CD4-positive, alpha-beta T cell treated with Interleukin-15 for 1 hour (primary cell): ENCODE measurements at regions not wholly inside any gene's neighbourhood (a gene's known extent, or its start where the extent isn't known, plus 50 kb on each side); places are given as distances from the start of the nearest gene placed in this dataset.

Source experiments
- DNase-seq: peaks from one replicate; pipeline ENCODE4 v3.0.0-alpha.2; 2020

DNA sequence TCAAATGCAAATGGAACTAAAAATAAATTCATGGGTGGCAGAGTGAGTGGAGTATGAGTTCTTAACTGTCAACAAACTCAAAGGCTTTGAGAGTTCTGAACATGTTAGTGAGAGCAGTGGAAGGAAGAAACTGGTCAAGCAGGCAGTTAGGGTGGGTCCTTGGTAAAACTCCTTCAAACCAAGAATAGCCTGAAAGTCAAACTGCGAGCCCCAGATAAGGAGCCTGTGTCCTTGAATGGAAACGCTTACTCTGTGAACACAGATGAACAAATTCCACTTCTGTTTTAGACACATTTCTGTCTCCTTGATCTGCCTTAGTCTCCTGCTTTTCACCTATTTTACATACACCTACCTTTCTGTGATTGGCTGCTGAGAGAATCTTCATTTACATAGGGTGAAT lies 129.4 kb upstream of the PCDH18 start:
- no peak for DNase-seq

DNA sequence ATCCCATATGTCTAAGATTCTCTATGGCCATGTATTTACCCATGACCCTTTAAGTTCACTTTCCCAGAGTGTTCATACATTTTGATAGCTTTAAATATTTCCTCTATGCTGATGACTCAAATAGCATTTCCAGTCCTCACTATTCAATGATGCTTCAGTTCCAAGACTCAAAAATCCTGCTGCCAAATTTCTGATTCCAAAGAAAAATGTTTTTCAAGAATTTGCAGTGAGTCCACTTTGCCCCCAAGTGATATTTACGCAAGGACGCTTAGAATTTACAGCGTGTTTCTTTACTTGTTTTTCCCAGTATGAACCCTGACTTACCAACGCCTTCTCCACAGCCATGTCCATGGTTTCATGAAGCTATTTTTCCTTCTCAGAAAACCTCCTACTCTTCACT lies 127.9 kb upstream of the PCDH18 start:
- DNase-seq: no peak

DNA sequence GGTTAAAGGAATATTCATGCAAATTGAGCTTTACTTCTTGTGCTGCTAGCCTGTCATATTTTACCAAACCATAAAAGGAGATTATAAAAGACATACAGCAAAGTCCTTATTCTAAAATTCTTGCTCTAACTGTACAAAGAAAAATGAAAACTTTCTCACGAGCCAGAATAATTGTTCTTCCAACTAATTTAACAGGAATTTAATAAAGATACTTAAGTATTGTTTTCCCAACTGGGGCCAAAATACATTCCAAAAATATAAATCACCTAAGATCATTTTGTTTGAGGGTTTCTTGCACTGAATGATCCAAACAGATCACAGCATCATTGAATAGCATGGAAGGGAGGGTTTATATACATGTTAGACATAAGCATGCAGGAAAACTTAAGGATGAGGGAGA lies 127.1 kb upstream of the PCDH18 start:
- DNase-seq: no peak

DNA sequence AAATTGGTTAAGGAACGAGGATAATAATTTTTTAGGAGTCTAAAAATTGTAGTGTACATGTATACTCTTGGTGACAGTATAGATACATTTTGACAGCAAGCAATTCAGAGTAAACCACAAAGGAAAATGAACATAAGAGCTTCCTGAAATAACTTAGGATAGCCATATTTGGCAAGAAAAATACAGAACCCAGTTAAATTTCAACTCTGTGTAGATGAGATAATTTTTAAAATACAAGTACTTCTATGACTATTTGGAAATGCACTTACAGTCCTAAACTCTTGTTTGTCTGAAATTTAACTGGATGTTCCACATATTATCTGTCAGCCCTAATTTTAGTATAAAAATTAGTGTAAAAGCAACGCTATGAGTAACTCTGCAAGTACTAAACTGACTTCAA lies 124.4 kb upstream of the PCDH18 start:
- no peak for DNase-seq

DNA sequence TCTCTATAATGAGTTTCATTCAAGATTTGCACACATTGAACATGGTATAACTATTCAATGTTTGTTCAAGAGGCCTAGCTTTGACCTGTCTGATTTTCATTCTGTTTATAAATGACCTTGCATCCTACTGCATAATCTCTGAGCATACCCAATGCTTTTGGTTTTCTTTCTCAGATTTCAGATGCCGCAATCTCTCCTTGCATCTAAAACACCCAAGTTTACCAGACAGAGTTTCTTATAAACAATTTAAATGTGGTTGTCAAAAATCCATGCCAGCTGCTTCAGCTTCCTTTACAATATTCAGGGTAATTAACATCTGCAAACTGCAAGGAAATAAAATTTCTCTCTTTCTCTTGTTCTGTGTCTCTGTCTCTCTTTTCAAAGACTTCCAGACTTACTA lies 123.0 kb upstream of the PCDH18 start:
- DNase-seq: no peak

DNA sequence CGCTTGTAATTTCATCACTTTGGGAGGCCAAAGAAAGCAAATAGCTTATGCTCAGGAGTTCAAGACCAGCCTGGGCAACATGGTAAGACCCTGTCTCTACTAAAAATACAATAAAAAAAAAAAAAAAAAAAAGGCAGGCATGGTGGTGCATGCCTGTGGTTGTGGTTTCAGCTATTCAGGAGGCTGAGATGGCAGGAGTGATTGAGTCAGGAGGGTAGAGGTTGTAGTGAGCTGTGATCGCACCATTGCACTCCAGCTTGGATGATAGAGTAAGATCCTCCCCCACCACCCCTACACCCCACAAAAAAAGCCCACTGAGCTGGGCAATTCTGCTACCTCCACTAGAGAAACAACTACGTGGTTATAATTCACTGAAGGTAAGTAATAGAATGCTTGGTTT lies 118.8 kb upstream of the PCDH18 start:
- DNase-seq: no peak

DNA sequence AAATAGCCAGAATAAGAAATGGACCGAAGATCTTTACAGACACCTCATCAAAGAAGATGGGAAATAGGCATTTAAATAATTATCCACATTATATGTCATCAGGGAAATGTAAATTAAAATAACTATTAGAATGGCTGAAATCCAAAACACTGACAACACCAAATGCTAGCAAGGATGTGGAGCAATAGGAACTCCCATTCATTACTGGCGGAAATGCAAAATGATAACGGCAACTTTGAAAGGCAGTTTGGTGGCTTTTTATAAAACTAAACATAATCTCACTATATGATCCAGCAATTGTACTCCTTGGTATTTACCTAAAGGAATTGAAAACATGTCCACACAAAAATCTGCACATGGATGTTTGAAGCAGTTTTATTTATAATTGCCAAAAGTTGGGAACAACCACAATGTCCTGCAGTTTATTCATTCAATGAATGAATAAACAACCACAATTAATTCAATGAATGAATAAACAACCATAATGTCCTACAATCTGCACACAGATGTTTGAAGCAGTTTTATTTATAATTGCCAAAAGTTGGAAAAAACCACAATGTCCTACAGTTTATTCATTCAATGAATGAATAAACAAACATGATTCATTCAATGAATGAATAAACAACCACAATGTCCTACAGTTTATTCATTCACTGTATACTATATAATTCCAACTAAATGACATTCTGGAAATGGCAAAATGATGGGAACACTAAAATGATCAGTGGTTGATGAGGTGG lies 117.6 kb upstream of the PCDH18 start:
- DNase-seq: no peak

DNA sequence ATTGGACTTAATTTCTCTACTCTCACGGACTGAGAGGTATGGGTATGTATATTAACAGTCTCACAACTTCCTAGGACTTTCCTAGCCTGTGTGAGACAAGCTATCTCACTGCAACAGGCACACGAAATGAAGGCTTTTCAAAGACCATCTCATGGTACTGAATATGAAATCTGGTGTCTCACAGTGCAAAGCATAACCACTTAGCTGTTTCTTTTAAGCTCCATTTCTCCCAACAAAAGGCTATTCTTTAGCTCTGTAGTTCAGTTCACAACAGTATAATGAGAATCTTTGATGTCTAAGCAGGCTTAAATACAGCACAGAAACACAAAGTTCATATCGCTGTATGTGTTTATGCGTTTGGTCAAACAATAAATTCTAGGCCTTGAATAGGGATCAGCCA lies 116.2 kb upstream of the PCDH18 start:
- no peak for DNase-seq

DNA sequence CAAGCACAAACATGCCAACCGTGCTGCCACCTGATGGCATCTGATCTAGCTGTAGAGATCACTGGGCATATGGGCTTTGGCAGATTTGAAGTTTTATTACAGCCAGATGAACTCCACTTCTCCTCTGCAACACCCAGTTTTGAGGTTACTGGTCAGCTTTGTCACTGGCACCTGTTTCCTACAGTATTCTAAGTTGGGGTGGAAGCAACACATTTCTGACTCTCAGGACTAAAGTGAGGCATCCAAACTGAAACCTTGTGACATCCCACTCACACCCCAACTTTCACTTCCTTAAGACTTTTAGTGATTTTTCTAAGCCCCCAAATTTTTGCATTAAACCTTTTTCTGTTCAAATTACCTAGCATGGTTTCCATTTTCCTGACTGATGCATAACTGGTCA lies 115.1 kb upstream of the PCDH18 start:
- DNase-seq: no peak

DNA sequence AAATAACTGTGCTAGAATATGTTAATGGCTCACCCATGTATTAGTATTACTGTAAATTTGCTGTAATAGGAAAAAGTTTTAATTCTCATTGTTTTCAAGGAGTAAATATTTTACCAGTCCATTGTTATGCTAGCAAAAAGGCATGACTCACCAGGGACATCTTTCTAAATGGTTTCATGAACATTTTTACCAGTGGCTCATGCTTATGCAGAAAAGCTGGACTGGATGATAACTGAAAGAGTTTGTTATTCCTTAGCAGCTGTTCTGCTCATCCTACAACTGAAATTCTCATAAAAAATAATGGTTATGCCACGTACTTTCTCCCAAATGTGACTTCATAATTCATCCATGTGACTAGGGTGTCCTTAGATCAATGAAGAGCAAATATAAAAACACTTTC lies 111.9 kb upstream of the PCDH18 start:
- DNase-seq: no peak

DNA sequence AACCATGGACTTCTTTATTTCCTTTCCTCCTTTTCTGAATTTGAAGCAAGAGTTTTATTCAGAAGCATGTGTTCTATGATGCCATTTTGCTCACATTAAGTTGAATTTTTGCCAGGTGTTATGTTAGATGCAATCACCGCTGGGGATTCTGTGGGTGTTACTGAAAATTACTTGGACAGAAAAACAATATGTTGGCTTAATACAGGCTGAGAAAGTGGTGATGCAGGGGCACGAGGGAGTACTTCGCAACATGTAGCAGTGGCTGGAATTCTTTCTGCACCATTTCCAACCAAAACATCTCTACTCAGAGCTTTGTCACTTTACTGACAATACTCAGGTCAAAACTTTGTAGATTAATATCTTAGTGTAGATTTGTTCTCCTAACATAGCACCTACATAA lies 109.2 kb upstream of the PCDH18 start:
- no peak for DNase-seq

DNA sequence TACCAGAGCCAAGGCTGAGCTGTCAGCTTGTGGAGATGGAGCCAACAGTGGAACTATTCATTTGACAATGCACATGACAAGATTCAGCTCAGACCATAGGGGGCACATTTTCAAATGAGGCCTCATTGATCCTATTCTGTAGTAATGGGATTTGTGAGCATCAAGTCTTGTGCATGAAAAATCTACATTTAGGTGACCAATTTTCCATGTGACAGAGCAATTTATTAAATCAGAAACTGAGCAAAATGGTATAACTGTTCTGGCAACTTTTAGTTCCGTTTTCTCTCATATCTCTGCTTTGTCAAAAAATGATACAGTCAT lies 108.5 kb upstream of the PCDH18 start:
- DNase-seq: no peak

DNA sequence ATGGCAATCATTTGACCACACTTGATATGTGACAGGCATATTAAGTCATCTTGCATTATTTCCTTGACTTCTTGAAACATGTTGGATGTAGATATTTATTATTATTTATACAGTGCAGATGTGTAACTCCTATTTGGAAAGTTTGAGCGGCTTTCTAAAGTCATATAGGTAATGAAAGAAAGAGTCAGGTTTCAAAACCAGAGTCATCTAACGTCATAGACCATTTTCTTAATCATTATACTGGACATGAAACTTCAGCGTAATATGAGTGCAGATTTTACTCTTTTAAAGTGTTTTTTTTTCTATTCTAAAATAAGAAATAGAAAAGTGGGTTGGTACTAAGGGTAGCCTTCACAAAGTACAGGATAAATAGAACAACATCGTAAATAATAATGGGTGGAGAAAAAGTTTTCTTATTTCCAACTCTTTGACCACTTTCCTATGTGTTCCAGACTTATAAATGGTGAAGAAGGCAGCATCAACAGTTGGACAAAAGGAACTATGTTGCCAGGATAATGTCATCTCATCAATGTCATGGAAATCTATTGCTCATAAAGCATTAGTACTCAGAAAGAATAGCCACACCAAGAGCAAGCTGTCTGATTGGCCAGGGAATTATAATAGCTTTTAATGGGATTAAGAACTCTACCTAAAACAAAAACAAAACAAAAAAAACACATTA lies 108.0 kb upstream of the PCDH18 start:
- DNase-seq: no peak

DNA sequence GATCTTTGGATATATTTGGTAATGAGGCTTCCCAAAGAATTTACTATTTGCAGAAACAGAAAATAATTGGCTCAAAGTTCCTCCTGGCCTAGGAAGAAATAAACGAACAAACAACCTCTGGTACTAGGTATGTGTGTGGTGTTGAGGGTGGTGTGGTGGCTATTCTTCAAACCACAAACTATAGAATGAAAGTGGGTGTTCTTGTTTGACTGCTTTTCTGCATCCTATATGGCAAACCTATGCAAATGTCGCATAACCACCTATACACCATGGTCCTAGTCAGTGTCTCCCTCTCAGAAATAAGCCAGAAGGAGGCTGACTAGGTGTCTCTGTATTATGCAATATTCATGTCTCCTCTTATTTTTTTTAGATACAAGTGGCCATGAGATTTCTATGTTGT lies 106.6 kb upstream of the PCDH18 start:
- DNase-seq: no peak

DNA sequence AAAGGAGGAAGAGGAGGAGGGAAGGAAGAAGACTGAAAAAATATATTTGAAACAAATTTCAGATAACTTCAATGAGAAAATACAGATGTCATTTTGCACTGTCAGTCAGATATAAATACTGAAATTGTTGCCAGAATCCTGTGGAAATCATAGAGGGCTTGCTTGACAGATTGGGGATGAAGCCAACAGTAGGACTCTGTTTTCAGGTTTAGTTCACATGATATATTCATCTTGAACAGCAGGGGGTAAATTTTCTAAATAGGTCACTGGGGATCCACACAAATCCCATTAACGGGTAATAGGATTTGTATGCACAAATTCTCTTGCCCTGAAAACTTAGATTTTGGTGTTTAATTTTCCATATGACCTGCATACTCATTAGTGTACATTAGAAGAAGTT lies 103.3 kb upstream of the PCDH18 start:
- DNase-seq: no peak

DNA sequence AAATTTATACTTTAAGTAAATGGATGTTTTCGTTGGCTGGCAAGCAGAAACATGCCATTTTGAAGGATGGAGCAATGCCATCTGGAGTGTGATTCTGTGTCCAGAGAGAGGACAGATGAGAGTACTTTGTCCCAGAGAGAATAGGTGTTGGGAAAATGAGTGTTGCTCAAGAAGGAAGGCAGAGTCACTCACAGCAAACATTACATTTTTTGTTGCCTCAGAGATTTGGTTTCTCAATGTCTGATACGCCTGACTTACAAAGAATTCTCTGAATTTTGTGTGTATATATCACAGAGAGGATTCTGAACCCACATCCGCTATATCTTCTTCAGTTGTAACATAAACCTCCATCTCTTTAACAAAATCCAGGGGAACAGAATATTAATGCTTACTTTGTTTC lies 102.8 kb upstream of the PCDH18 start:
- DNase-seq: no peak

DNA sequence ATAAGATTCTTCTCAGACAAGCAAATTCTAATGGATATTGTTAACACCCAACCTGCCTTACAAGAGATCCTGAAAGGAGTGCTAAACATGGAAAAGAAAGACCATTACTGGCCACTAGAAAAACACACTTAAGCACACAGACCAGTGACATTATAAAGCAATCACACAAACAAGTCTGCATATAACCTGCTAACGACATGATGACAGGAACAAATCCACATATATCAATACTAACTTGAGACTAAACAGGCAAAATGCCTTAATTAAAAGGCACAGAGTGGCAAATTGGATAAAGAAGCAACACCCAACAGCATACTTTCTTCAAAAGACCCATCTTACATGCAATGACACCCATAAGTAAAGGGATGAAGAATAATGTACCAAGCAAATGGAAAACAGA lies 100.5 kb upstream of the PCDH18 start:
- no peak for DNase-seq

DNA sequence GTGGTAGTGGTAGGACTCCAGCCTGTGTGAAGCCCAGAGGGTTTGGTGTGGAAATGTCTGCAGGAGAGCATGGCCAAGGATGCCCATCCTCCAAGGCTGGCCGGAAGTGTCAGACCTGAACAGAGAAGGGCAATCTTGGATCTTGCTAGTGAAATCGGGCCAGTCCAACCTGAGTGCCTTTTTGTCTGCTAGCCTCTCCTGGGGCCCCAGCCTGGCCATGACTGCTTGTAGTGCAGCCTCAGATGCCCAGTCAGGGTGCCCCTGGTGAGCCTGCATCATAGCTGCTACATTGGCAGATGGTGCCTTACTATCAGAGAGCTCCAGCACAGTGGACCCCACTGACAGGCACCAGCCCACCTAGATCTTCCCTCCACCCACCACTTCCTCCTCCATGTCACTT lies 99.3 kb upstream of the PCDH18 start:
- no peak for DNase-seq

DNA sequence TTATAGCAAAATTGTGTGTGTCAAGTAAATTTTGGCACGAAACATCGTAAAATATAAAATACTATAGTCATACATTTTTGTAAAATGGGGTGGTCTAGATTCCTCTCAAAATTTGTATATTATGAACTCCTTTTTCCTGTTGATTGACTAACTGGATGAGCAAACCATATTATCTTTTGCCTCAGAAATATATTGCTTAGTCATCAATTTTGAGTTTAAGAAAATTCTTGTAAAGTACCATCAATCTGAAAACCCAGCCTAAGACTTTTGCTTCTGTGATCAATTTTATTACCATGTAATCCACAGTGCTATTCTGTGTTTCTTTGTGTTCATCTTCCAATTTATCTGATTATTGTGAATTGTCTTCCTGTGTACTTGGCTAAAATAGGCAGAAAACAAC lies 98.0 kb upstream of the PCDH18 start:
- DNase-seq: no peak

DNA sequence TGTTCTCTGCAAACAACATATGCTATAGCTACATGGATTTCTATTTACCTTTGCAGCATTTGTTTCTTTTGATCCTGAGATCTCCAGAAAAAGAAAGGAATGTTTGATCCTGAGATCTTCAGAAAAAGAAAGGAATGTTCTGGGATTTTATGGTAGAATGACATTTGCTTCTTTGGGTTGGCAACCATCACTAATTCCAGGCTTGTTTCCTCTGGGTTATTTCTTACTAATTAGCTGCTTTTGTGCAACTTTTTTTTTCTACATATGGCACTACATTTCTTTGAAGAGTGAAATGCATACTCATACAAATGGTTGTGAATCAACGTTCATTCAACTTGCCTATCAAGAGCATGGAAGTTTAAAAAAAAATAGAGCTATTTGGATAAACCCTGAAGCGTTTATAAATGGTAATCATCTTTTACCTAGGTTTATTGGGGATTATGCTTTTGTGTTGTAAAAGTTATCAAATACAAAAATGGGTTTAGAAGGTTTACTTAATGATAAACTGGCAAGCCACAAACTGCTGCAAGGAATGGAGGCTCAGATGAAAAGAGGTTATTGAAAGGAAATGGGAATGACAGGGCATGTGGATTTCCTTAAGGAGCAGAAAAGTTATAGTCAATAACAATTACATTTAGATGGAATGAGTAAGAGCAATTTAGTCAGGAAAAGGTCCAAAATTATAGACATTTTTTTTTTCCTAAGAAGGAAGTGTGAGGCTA lies 95.6 kb upstream of the PCDH18 start:
- no peak for DNase-seq

DNA sequence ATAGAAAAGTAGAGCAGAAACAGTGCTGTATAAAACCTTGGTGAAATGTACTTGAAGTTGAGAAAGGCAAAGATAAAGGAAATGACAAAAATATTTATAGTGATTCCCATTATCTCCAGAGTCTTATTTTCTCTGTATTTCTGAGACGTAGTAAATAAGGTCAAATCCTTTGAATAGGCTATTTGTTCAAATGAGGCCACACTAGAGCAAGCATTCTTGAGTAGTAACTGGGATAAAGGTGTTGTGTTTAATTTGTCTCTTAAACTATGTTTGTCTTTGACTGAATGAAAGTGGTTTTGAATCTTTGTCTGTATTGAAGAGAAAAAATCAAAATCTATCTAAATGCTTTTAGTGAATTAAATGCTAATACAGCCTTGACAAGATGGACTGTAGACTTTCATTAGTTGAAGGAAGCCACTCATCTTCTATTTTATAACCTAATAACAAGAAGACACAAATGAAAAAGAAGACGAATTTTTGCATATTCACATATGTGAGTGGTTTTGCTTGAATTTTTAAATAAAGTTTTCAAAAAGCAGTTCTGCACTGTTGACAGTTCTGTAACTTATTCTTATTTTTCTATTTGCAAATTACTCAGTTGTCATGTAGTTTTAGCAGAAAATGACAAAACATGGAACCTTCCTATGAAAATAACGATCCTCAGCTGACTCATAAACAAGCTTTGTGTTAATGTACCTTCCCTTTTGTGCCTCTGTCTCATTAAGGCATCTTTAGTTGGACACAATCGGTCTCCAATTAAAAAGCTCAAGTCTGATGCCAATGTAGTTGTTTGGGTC lies 94.8 kb upstream of the PCDH18 start:
- DNase-seq: no peak

DNA sequence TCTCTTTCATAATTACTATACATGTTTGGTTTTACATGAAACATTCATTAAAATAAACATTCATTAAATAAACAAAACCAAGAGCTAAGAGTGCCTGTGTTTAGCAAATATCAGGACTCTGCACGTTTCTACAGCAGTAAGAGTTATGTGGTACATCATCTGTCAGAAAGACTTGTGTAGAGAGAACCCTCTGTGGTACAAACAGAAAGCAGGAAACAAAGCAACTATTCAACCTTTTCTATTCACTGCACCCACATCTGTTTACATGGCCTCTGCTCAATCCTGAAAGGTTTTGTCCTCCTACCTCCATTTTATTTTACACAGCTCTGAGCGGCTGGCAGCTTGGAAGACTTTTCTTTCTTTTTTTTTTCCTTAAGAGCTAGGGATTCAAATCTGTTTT lies 90.7 kb upstream of the PCDH18 start:
- no peak for DNase-seq

DNA sequence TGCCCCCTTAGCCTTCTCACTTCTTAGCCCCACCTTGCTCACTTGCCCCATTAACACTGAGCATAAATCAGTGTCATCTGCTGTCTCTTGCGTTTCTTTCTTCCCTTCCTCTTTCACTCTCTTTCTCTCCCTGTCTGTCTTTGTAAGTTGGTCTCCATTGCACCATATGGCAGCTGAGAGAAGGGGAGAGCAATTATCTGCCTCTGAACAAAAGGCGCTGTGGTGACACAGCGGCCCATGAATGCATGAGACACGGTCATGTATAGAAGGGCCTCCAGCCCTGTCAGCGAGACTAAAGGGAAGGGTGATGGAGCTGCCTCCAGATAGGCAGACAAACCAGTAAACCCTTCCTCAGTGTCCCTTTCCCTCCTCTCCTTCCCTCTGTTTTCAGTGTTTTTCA lies 88.8 kb upstream of the PCDH18 start:
- no peak for DNase-seq

DNA sequence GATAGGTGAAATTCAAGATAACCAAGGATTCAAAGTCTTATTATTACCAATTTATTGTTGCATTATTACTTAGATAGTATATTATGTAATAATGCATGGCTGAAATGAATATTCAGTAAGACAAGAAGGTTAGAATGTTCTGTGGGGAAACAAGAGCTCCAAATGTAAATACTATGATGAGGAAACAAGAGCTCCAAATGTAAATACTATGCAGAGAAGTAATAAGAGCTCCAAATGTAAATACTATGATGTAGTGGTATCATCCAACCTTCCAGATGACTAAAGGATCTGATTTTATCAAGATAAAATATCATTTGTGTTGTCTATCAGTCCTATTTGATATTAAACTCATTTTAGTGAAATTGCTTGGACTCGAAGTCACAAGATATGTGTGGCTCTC lies 82.2 kb upstream of the PCDH18 start:
- DNase-seq: no peak
